Activated B cell treated with CpG ODN at 0.5 μM for 24 hours (primary cell): ENCODE measurements at regions not wholly inside any gene's neighbourhood (a gene's known extent, or its start where the extent isn't known, plus 50 kb on each side); places are given as distances from the start of the nearest gene placed in this dataset.
"Not testable (repeated sequence)": the region's sequence is repeated elsewhere in the genome, so short reads cannot be mapped to it uniquely, and the experiment has no call there.

Source experiments
- ATAC-seq: fragments of 200-7000 bp; cut with Tn5 transposase; one replicate; pipeline ENCODE4 v1.10.0; 2021; ENCODE audit warnings: low read depth, mild to moderate bottlenecking, moderate library complexity
- CTCF ChIA-PET: fragments of 350-600 bp; sonication (Branson Sonifier 250); formaldehyde crosslinking; loops from one replicate; lab custom pipeline; 2021; ENCODE audit warnings: antibody characterized with exemption; lab: Charles Lee
- POLR2A ChIA-PET: fragments of 350-600 bp; sonication (Branson Sonifier 250); formaldehyde crosslinking; loops from one replicate; lab custom pipeline; 2021; ENCODE audit warnings: antibody characterized with exemption; lab: Charles Lee
- DNase-seq: peaks from one replicate; pipeline ENCODE4 v3.0.0; 2022
- H3K27ac Mint-ChIP-seq: one replicate; pipeline ENCODE4 v1.8.0; 2020; ENCODE audit warnings: mixed read lengths
- H3K27me3 Mint-ChIP-seq: one replicate; pipeline ENCODE4 v1.8.0; 2021; ENCODE audit warnings: mixed read lengths
- H3K36me3 Mint-ChIP-seq: one replicate; pipeline ENCODE4 v1.8.0; 2021; ENCODE audit warnings: low read depth, mixed read lengths
- H3K4me1 Mint-ChIP-seq: one replicate; pipeline ENCODE4 v1.8.0; 2021; ENCODE audit warnings: mixed read lengths
- H3K4me3 Mint-ChIP-seq: one replicate; pipeline ENCODE4 v1.8.0; 2020; ENCODE audit warnings: mild to moderate bottlenecking, mixed read lengths
- H3K9me3 Mint-ChIP-seq: one replicate; pipeline ENCODE4 v1.8.0; 2020; ENCODE audit warnings: mixed read lengths
- CTCF ChIP-seq: fragments of 200-600 bp; IDR thresholded peaks from one replicate; pipeline ENCODE4 v1.8.0; 2022; ENCODE audit warnings: antibody characterized with exemption, mild to moderate bottlenecking
- intact Hi-C: fragments of 100-400 bp; cut with micrococcal nuclease; formaldehyde crosslinking; loops from one replicate; pipeline ENCODE4 v1.15.1; 2024

- Mint-ChIP-seq H3K27me3 (no peaks in the 10 kb centered on the region), H3K36me3 (no peaks in the 10 kb centered on the region)
- CTCF ChIA-PET, result no interaction called here
These were observed 129.3 kb downstream of the RBMX2 start for GRCh38 chrX:130531066-130531465.

GRCh38 chrX:130539721-130540321 is 138.0 kb downstream of the RBMX2 start:
- Mint-ChIP-seq H3K27me3 (no peaks in the 10 kb centered on the region), H3K27ac (no peak overlapping the region), H3K4me3 (no peak overlapping the region), H3K9me3 (no peaks in the 10 kb centered on the region), H3K36me3 (no peaks in the 10 kb centered on the region), H3K4me1 (no peaks in the 10 kb centered on the region)
- TF ChIP-seq CTCF, result no peak
- CTCF ChIA-PET, result interaction anchor here (0.6 to 5.4 kb wide), 5 partner anchors 10 to 389 kb away, joined by 3 to 40 read pairs (median 5); no protein-coding TSS in a partner anchor
- intact Hi-C loops, result loop anchor here (1.0 kb wide), 1 partner anchor 377 kb away; no protein-coding TSS in a partner anchor
- ATAC-seq, result peak; percentile 31
- POLR2A ChIA-PET, result interaction anchor here (0.7 kb wide), 1 partner anchor 354 kb away, joined by 5 read pairs; no protein-coding TSS in a partner anchor
- no peak for DNase-seq

More at GRCh38 chrX:130531066-130531465, 129.3 kb downstream of the RBMX2 start:
- TF ChIP-seq CTCF, result no peak
- H3K4me1 Mint-ChIP-seq, result no peaks in the 10 kb centered on the region
- H3K27ac Mint-ChIP-seq, result no peak overlapping the region
- intact Hi-C loops, result no loop called here
- no peak overlapping the region for H3K4me3 Mint-ChIP-seq
- no peak for DNase-seq
- no peaks in the 10 kb centered on the region for H3K9me3 Mint-ChIP-seq
- no peak for ATAC-seq
- POLR2A ChIA-PET, result no interaction called here

- intact Hi-C loops, result no loop called here
- Mint-ChIP-seq H3K9me3 (no peaks in the 10 kb centered on the region), H3K4me1 (no peaks in the 10 kb centered on the region), H3K27ac (no peak overlapping the region), H3K27me3 (no peaks in the 10 kb centered on the region), H3K4me3 (no peak overlapping the region), H3K36me3 (no peaks in the 10 kb centered on the region)
- ChIA-PET POLR2A (no interaction called here), CTCF (no interaction called here)
- DNase-seq, result no peak
- no peak for TF ChIP-seq CTCF
- no peak for ATAC-seq
These were observed 142.0 kb downstream of the RBMX2 start for GRCh38 chrX:130543603-130544325.

- CTCF ChIA-PET, result no interaction called here
- H3K9me3 Mint-ChIP-seq, result no peaks in the 10 kb centered on the region
- no peak overlapping the region for H3K27ac Mint-ChIP-seq
- no peaks in the 10 kb centered on the region for H3K36me3 Mint-ChIP-seq
- DNase-seq, result no peak
- no peak overlapping the region for H3K4me3 Mint-ChIP-seq
- ATAC-seq, result no peak
- TF ChIP-seq CTCF, result no peak
- intact Hi-C loops, result no loop called here
- POLR2A ChIA-PET, result no interaction called here
- no peaks in the 10 kb centered on the region for H3K27me3 Mint-ChIP-seq
- peaks cover 6% of the 10 kb centered on the region for H3K4me1 Mint-ChIP-seq
These were observed 144.0 kb downstream of the RBMX2 start for GRCh38 chrX:130545796-130546195.

- intact Hi-C loops, POLR2A ChIA-PET, H3K27me3 Mint-ChIP-seq, H3K9me3 Mint-ChIP-seq, H3K36me3 Mint-ChIP-seq, ATAC-seq, H3K4me3 Mint-ChIP-seq, DNase-seq, H3K27ac Mint-ChIP-seq: not testable (repeated sequence)
- CTCF ChIA-PET, result interaction anchor here (0.8 kb wide), 1 partner anchor 10 kb away, joined by 3 read pairs; no protein-coding TSS in a partner anchor
- H3K4me1 Mint-ChIP-seq, result peaks cover 31% of the 10 kb centered on the region
These were observed 147.6 kb downstream of the RBMX2 start for GRCh38 chrX:130549382-130549781.
